A549 (cell line): ENCODE measurements at regions not wholly inside any gene's neighbourhood (a gene's known extent, or its start where the extent isn't known, plus 50 kb on each side); places are given as distances from the start of the nearest gene placed in this dataset.
A peak's percentile ranks its signal among the peaks of the same experiment; 100 is the strongest.

Experiments used
- ATAC-seq, 2 experiments: fragments of 200-7000 bp in 1 of 2; fragments of >200 bp in 1 of 2; cut with Nextera tagmentation in 1 of 2; cut with Tn5 transposase in 1 of 2; 3 replicates each; pipeline versions ENCODE4 v1.8.0 to v1.9.1; 2018 to 2020; ENCODE audit warnings: mild to moderate bottlenecking in 1 of 2, moderate library complexity in 1 of 2
- CTCF ChIA-PET: fragments of 300-600 bp; sonication (Branson Sonifier 250); formaldehyde crosslinking; extraction: SDS; loops from one replicate; lab custom pipeline; 2021; ENCODE audit warnings: antibody characterized with exemption, inconsistent platforms; lab: Yijun Ruan, JAX
- POLR2A ChIA-PET: fragments of 350-600 bp; formaldehyde crosslinking; extraction: SDS; loops from one replicate; lab custom pipeline; 2021; ENCODE audit warnings: antibody characterized with exemption, inconsistent platforms; lab: Yijun Ruan, JAX
- DNase-seq, 2 experiments: peaks; one replicate each; pipeline versions ENCODE4 v3.0.0 to v3.0.0-alpha.2; 2011 to 2016; ENCODE audit warnings: low read depth in 1 of 2, low spot score in 1 of 2
- FAIRE-seq: peaks from 2 replicates; lab custom pipeline; 2011; peaks lifted over from hg19 to GRCh38; lab: Jason Lieb, UNC
- H3K27ac ChIP-seq, 2 experiments: fragments of >200 bp; sonication (Bioruptor Twin); formaldehyde crosslinking; 3 replicates each; pipeline ENCODE4 v1.5.1; 2016 to 2017
- H3K4me1 ChIP-seq: fragments of >200 bp; sonication (Bioruptor Twin); formaldehyde crosslinking; 3 replicates; pipeline ENCODE4 v1.6.1; 2016
- H3K4me2 ChIP-seq: fragments of >200 bp; sonication (Bioruptor Twin); formaldehyde crosslinking; 3 replicates; pipeline ENCODE4 v1.6.1; 2016
- H3K4me3 ChIP-seq: fragments of >200 bp; sonication (Bioruptor Twin); formaldehyde crosslinking; 3 replicates; pipeline ENCODE4 v1.5.1; 2016
- H3K9me3 ChIP-seq: fragments of >200 bp; sonication (Bioruptor Twin); formaldehyde crosslinking; 3 replicates; pipeline ENCODE4 v1.6.1; 2016
- BHLHE40 ChIP-seq: IDR thresholded peaks from 2 replicates; pipeline ENCODE4 v1.6.1; 2012; ENCODE audit warnings: low read depth, low read length, inconsistent platforms
- CHD2 ChIP-seq: fragments of 150-350 bp; IDR thresholded peaks from 2 replicates; pipeline ENCODE4 v1.6.1; 2014; ENCODE audit warnings: low read length; ENCODE audit not compliant: partially characterized antibody
- CHD4 ChIP-seq: fragments of 200-600 bp; sonication (generic); IDR thresholded peaks from 2 replicates; pipeline ENCODE4 v1.6.1; 2016; ENCODE audit warnings: antibody characterized with exemption, mild to moderate bottlenecking, borderline replicate concordance
- EHF ChIP-seq: fragments of 250-450 bp; sonication (Bioruptor Pico); IDR thresholded peaks from 2 replicates; pipeline ENCODE4 v1.5.0; 2020; ENCODE audit warnings: mild to moderate bottlenecking
- FOSB ChIP-seq: fragments of 250-450 bp; sonication (Bioruptor Pico); IDR thresholded peaks from 2 replicates; pipeline ENCODE4 v1.5.0; 2020; ENCODE audit warnings: mild to moderate bottlenecking, moderate library complexity
- HDAC2 ChIP-seq: fragments of 200-600 bp; sonication (generic); IDR thresholded peaks from 2 replicates; pipeline ENCODE4 v1.6.1; 2016
- HES2 ChIP-seq: fragments of >200 bp; sonication (Bioruptor Twin); formaldehyde crosslinking; IDR thresholded peaks from 2 replicates; pipeline ENCODE4 v1.6.1; 2016
- HEYL ChIP-seq: fragments of 250-450 bp; sonication (Bioruptor Pico); IDR thresholded peaks from 2 replicates; pipeline ENCODE4 v1.8.0; 2021; ENCODE audit warnings: mild to moderate bottlenecking, moderate library complexity
- HOXA7 ChIP-seq: fragments of 250-450 bp; sonication (Bioruptor Pico); IDR thresholded peaks from 2 replicates; pipeline ENCODE4 v1.5.0; 2020; ENCODE audit warnings: mild to moderate bottlenecking, moderate library complexity
- HOXB13 ChIP-seq: fragments of 250-450 bp; sonication (Bioruptor Pico); IDR thresholded peaks from 2 replicates; pipeline ENCODE4 v1.5.0; 2020; ENCODE audit warnings: low read depth, mild to moderate bottlenecking, moderate library complexity
- HOXB5 ChIP-seq: fragments of 250-450 bp; sonication (Bioruptor Pico); IDR thresholded peaks from 2 replicates; pipeline ENCODE4 v1.5.0; 2020; ENCODE audit warnings: mild to moderate bottlenecking, moderate library complexity
- JUN ChIP-seq, 2 experiments: fragments of >200 bp; sonication (Bioruptor Twin); formaldehyde crosslinking; IDR thresholded peaks; 2 replicates in 1 of 2; 3 replicates in 1 of 2; pipeline ENCODE4 v1.6.1; 2016 to 2017
- KDM1A ChIP-seq: fragments of 200-600 bp; sonication (generic); IDR thresholded peaks from 2 replicates; pipeline ENCODE4 v1.6.1; 2016; ENCODE audit warnings: low read depth, mild to moderate bottlenecking
- MAFK ChIP-seq: fragments of 450-650 bp; IDR thresholded peaks from 2 replicates; pipeline ENCODE4 v1.6.1; 2014; ENCODE audit not compliant: partially characterized antibody
- MAX ChIP-seq: IDR thresholded peaks from 2 replicates; pipeline ENCODE4 v1.6.1; 2012
- NPAS2 ChIP-seq: fragments of 250-450 bp; sonication (Bioruptor Pico); IDR thresholded peaks from 2 replicates; pipeline ENCODE4 v1.8.0; 2022; ENCODE audit warnings: mild to moderate bottlenecking, moderate library complexity, borderline replicate concordance
- NR3C1 ChIP-seq: fragments of >200 bp; sonication (Bioruptor Twin); formaldehyde crosslinking; IDR thresholded peaks from 3 replicates; pipeline ENCODE4 v1.6.1; 2017
- PHF8 ChIP-seq: fragments of 200-600 bp; sonication (generic); IDR thresholded peaks from 2 replicates; pipeline ENCODE4 v1.6.1; 2016; ENCODE audit warnings: low read depth, mild to moderate bottlenecking, antibody characterized with exemption, moderate library complexity, borderline replicate concordance
- POLR2AphosphoS2 ChIP-seq: conservative IDR thresholded peaks from 2 replicates; pipeline ENCODE4 v1.6.1; 2012; ENCODE audit warnings: low read length, improper control_type of control experiment, inconsistent platforms
- RAD21 ChIP-seq, 2 experiments: fragments of >200 bp in 1 of 2; sonication (Bioruptor Twin) in 1 of 2; formaldehyde crosslinking in 1 of 2; IDR thresholded peaks in 1 of 2; conservative IDR thresholded peaks in 1 of 2; 2 replicates in 1 of 2; 3 replicates in 1 of 2; pipeline ENCODE4 v1.6.1; 2012 to 2018; ENCODE audit warnings: inconsistent platforms in 1 of 2
- RCOR1 ChIP-seq: fragments of 150-350 bp; IDR thresholded peaks from 2 replicates; pipeline ENCODE4 v1.6.1; 2014; ENCODE audit warnings: antibody characterized with exemption, low read length, low read depth
- SMC3 ChIP-seq: fragments of >200 bp; sonication (Bioruptor Twin); formaldehyde crosslinking; IDR thresholded peaks from 3 replicates; pipeline ENCODE4 v1.6.1; 2018; ENCODE audit warnings: inconsistent platforms
- ZC3H11A ChIP-seq: fragments of 450-650 bp; IDR thresholded peaks from 2 replicates; pipeline ENCODE4 v1.6.1; 2014; ENCODE audit warnings: antibody characterized with exemption, mild to moderate bottlenecking
- ZNF302 ChIP-seq: fragments of 250-450 bp; sonication (Bioruptor Pico); IDR thresholded peaks from 2 replicates; pipeline ENCODE4 v1.9.0; 2021; ENCODE audit warnings: inconsistent platforms, mild to moderate bottlenecking, moderate library complexity
- WGBS: methylation state at CpG from one replicate; pipeline ENCODE4 v1.1.6; 2017; ENCODE audit errors: missing lambda C conversion rate; 5-methylcytosine and 5-hydroxymethylcytosine counted together
- TF ChIP-seq, protein P1 (sequence below): fragments of >200 bp; sonication (Bioruptor Twin); formaldehyde crosslinking; IDR thresholded peaks from 3 replicates; pipeline ENCODE4 v1.5.1; 2016

GRCh38 chr13:79662882-79663281, 181.9 kb downstream of the NDFIP2 start:
- Histone ChIP-seq H3K9me3 (no peaks in the 10 kb centered on the region), H3K4me2 (no peak overlapping the region), H3K27ac (no peak overlapping the region), H3K4me3 (no peak overlapping the region), H3K4me1 (no peaks in the 10 kb centered on the region)
- CTCF ChIA-PET: no interaction called here
- TF ChIP-seq HOXA7 (CRISPR knock-in tag): no peak
- 0 out of 3 replicates have a peak, but pooled peaks have one; percentile 15 for TF ChIP-seq SMC3
- TF ChIP-seq RAD21 (conservative IDR thresholded peaks at IDR 0.05 in 1 of 2, IDR thresholded peaks at IDR 0.05 in 1 of 2): peak in 1 of 2 experiments; percentile 7; a peak in 1 of 5 replicates
- POLR2A ChIA-PET: no interaction called here
- ATAC-seq (no peak), FAIRE-seq (no peak), DNase-seq (peak in 1 of 2 experiments; percentile 12)
- WGBS: 38% methylated on average over 3 of the region's 3 CpGs

DNA sequence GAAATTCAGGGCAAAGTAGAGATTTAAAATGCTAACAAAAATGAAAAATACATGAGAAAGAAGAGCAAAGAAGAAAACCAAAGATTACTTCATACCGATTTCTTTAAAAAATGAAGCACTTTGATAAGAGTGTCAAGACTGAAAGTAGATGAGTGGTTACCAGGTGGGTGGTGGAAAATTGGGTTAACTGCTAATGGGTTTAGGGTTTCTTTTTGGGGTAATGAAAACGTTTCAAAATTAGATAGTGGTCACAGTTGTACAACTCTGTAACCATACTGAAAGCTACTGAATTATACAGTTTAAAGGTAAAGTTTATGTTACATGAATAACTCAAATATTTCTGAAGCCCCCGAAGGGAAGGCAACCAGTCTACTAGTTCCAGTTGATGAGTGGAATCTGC, 179.4 kb downstream of the NDFIP2 start:
- TF ChIP-seq PHF8 (no peak), EHF (CRISPR knock-in tag) (no peak), CHD2 (no peak), BHLHE40 (no peak), POLR2AphosphoS2 (no peak), CHD4 (no peak)
- DNase-seq (no peak), ATAC-seq (no peak), FAIRE-seq (no peak)
- H3K9me3 ChIP-seq: no peaks in the 10 kb centered on the region
- no peaks in the 10 kb centered on the region for H3K4me1 ChIP-seq
- H3K4me2 ChIP-seq: no peak overlapping the region
- 44% methylated on average over 3 of the region's 3 CpGs for WGBS
- POLR2A ChIA-PET: no interaction called here
- no peak overlapping the region for H3K27ac ChIP-seq
- CTCF ChIA-PET: no interaction called here
- no peak overlapping the region for H3K4me3 ChIP-seq

GRCh38 chr13:79659121-79659521, 178.2 kb downstream of the NDFIP2 start:
- Histone ChIP-seq H3K4me3 (no peak overlapping the region), H3K9me3 (no peaks in the 10 kb centered on the region), H3K27ac (no peak overlapping the region), H3K4me2 (no peak overlapping the region), H3K4me1 (no peaks in the 10 kb centered on the region)
- ChIA-PET CTCF (no interaction called here), POLR2A (no interaction called here)
- DNase-seq (no peak), ATAC-seq (no peak), FAIRE-seq (no peak)
- WGBS: 58% methylated on average over 5 of the region's 5 CpGs
- TF ChIP-seq ZNF302 (CRISPR knock-in tag) (no peak), HOXA7 (CRISPR knock-in tag) (no peak), HEYL (CRISPR knock-in tag) (no peak), SMC3 (no peak), ZC3H11A (no peak), HES2 (no peak), CHD4 (no peak), JUN (IDR thresholded peaks at IDR 0.05) (no peak), RCOR1 (no peak), FOSB (CRISPR knock-in tag) (no peak), KDM1A (no peak), HDAC2 (no peak), HOXB13 (CRISPR knock-in tag) (no peak), NPAS2 (no peak), RAD21 (conservative IDR thresholded peaks at IDR 0.05 in 1 of 2, IDR thresholded peaks at IDR 0.05 in 1 of 2) (no peak), MAFK (no peak), MAX (no peak), NR3C1 (no peak), HOXB5 (no peak)
- TF ChIP-seq, protein P1, sequence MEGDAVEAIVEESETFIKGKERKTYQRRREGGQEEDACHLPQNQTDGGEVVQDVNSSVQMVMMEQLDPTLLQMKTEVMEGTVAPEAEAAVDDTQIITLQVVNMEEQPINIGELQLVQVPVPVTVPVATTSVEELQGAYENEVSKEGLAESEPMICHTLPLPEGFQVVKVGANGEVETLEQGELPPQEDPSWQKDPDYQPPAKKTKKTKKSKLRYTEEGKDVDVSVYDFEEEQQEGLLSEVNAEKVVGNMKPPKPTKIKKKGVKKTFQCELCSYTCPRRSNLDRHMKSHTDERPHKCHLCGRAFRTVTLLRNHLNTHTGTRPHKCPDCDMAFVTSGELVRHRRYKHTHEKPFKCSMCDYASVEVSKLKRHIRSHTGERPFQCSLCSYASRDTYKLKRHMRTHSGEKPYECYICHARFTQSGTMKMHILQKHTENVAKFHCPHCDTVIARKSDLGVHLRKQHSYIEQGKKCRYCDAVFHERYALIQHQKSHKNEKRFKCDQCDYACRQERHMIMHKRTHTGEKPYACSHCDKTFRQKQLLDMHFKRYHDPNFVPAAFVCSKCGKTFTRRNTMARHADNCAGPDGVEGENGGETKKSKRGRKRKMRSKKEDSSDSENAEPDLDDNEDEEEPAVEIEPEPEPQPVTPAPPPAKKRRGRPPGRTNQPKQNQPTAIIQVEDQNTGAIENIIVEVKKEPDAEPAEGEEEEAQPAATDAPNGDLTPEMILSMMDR: no peak
